PFSK-1 (cell line): ENCODE measurements at regions not wholly inside any gene's neighbourhood (a gene's known extent, or its start where the extent isn't known, plus 50 kb on each side); places are given as distances from the start of the nearest gene placed in this dataset.

ENCODE experiments used
- FOXP2 ChIP-seq: optimal IDR thresholded peaks from 2 replicates; pipeline ENCODE3; 2011; ENCODE audit warnings: borderline replicate concordance, control low read depth, inconsistent platforms; ENCODE audit not compliant: insufficient read depth; ENCODE audit errors: extremely low read length, extremely low read depth
- POLR2AphosphoS5 ChIP-seq: IDR thresholded peaks from 2 replicates; pipeline ENCODE4 v1.6.1; 2012; ENCODE audit warnings: low read depth, mild to moderate bottlenecking, control low read depth, low read length, moderate library complexity
- REST ChIP-seq, 2 experiments: IDR thresholded peaks; 2 replicates each; pipeline versions ENCODE4 v1.6.1 to v1.8.0; 2011 to 2012; ENCODE audit warnings: low read depth in 2 of 2, low read length in 2 of 2, control low read depth in 1 of 2, inconsistent platforms in 1 of 2, mild to moderate bottlenecking in 1 of 2, moderate library complexity in 1 of 2; ENCODE audit not compliant: insufficient read depth in 1 of 2
- SIN3A ChIP-seq: IDR thresholded peaks from 2 replicates; pipeline ENCODE4 v1.6.1; 2012; ENCODE audit warnings: mild to moderate bottlenecking, low read length, moderate library complexity, borderline replicate concordance; ENCODE audit not compliant: insufficient read depth
- TAF1 ChIP-seq: IDR thresholded peaks from 2 replicates; pipeline ENCODE4 v1.6.1; 2012; ENCODE audit warnings: low read length, control low read depth, borderline replicate concordance; ENCODE audit not compliant: insufficient read depth

GRCh38 chr21:16473988-16474387 is 744.2 kb downstream of the USP25 start:
- TF ChIP-seq SIN3A (no peak), TAF1 (no peak), REST (IDR thresholded peaks at IDR 0.05; ENCODE audit: insufficient read depth in 1 of 2, low read depth in 2 of 2, low read length in 2 of 2) (no peak), POLR2AphosphoS5 (no peak), FOXP2 (no peak)

- no peak for TF ChIP-seq SIN3A
- no peak for TF ChIP-seq POLR2AphosphoS5
- no peak for TF ChIP-seq REST (IDR thresholded peaks at IDR 0.05; ENCODE audit: insufficient read depth in 1 of 2, low read depth in 2 of 2, low read length in 2 of 2)
- TF ChIP-seq TAF1 = no peak
- no peak for TF ChIP-seq FOXP2
These were observed 746.5 kb downstream of the USP25 start for GRCh38 chr21:16476056-16476825.

- TF ChIP-seq TAF1 = no peak
- no peak for TF ChIP-seq REST (IDR thresholded peaks at IDR 0.05; ENCODE audit: insufficient read depth in 1 of 2, low read depth in 2 of 2, low read length in 2 of 2)
- no peak for TF ChIP-seq POLR2AphosphoS5
- no peak for TF ChIP-seq FOXP2
- no peak for TF ChIP-seq SIN3A
These were observed 758.3 kb downstream of the USP25 start for GRCh38 chr21:16488042-16488441.

- no peak for TF ChIP-seq FOXP2
- TF ChIP-seq TAF1 = no peak
- no peak for TF ChIP-seq SIN3A
- TF ChIP-seq POLR2AphosphoS5 = no peak
- no peak for TF ChIP-seq REST (IDR thresholded peaks at IDR 0.05; ENCODE audit: insufficient read depth in 1 of 2, low read depth in 2 of 2, low read length in 2 of 2)
These were observed 762.6 kb downstream of the USP25 start for GRCh38 chr21:16492356-16492755.

GRCh38 chr21:16492892-16493291 is 763.1 kb downstream of the USP25 start:
- no peak for TF ChIP-seq POLR2AphosphoS5
- no peak for TF ChIP-seq REST (IDR thresholded peaks at IDR 0.05; ENCODE audit: insufficient read depth in 1 of 2, low read depth in 2 of 2, low read length in 2 of 2)
- no peak for TF ChIP-seq TAF1
- no peak for TF ChIP-seq SIN3A
- TF ChIP-seq FOXP2 = no peak
